ENCODE measurements at regions not wholly inside any gene's neighbourhood (a gene's known extent, or its start where the extent isn't known, plus 50 kb on each side); places are given as distances from the start of the nearest gene placed in this dataset.

DNA sequence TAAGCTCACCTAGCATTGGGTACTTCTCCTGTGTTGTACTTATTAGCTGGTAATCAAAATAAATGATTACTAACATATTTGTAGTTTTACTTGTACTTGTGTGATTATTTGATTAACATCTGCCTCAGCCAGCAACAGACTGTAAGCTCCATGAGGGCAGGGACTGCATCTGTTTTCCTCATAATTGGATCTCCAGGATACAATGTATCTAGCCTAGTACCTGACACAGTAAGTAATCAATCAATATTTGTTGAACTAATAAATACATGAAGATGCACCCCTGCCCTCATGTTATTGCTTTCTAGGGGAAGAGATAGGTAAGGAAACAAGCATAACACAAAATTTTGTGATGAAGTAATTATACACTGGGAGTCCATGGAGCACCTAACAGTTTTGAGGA is 101.5 kb downstream of the TENT5C start:
- no peak for TF ChIP-seq CTCF (IDR thresholded peaks at IDR 0.05; ENCODE audit: unreplicated experiment)
- Mint-ChIP-seq H3K4me1 (ENCODE audit: insufficient read depth, unreplicated experiment) (no peaks in the 10 kb centered on the region), H3K9me3 (ENCODE audit: unreplicated experiment) (peaks cover 12% of the 10 kb centered on the region), H3K4me3 (ENCODE audit: unreplicated experiment) (no peak overlapping the region), H3K36me3 (ENCODE audit: insufficient read depth, unreplicated experiment) (no peaks in the 10 kb centered on the region), H3K27ac (ENCODE audit: low read depth, unreplicated experiment) (no peak overlapping the region), H3K27me3 (ENCODE audit: insufficient read depth, unreplicated experiment) (no peaks in the 10 kb centered on the region)
- DNase-seq (ENCODE audit: unreplicated experiment) = no peak
- ChIA-PET POLR2A (no interaction called here), CTCF (interaction anchor here (0.6 kb wide), 1 partner anchor 83 kb away, joined by 3 read pairs; no protein-coding TSS in a partner anchor)
- BruUV-seq (replicated peaks) = no TSS peak
- intact Hi-C loops (cut with micrococcal nuclease) = no loop called here

DNA sequence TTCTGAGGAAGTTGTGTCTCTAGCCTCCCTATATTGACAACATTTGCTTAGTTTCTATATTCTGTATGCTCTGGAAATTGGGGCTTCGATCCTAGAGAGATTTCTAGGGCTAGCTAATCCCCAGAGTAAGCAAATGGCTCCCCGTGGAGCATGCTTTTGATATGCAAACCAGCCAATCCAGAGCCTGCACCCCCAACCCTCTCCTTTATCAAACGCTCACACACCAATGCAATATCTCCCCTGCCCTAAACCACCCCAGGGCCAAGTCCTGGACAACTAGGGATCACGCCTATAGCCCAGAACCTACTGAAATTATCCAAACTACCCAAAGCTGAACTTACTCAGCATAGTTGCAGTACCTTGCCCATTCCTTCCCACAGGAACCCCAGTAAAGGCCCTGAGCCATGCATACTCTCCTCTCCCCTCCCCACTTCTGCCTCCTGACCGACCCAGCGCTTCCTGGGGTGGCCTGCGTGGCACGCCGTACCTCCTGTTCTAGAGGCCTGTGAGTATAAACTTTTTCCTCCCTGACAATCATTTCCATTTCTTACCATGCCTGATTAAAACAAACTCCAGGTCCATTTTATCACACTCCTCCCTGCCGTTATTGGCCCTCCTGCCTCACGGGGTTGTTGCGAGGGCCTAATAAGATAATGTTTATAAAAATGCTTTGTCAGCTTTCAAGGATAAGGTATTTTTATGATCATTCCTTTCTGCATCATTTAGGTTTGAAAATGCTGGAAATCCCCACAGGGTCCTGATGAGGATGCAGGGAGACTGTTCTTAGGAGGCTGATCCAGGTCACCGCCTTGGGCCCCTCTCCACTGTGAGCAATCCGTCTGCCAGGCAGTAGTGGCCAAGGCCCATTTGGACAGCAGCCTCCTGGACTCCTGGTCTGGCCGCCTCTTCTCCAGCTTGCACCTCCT is 102.7 kb downstream of the TENT5C start:
- Mint-ChIP-seq H3K9me3 (ENCODE audit: unreplicated experiment) (peaks cover 12% of the 10 kb centered on the region), H3K4me1 (ENCODE audit: insufficient read depth, unreplicated experiment) (no peaks in the 10 kb centered on the region), H3K36me3 (ENCODE audit: insufficient read depth, unreplicated experiment) (no peaks in the 10 kb centered on the region), H3K4me3 (ENCODE audit: unreplicated experiment) (no peak overlapping the region), H3K27ac (ENCODE audit: low read depth, unreplicated experiment) (no peak overlapping the region), H3K27me3 (ENCODE audit: insufficient read depth, unreplicated experiment) (no peaks in the 10 kb centered on the region)
- TF ChIP-seq CTCF (IDR thresholded peaks at IDR 0.05; ENCODE audit: unreplicated experiment) = no peak
- POLR2A ChIA-PET = interaction anchor here (0.6 kb wide), 1 partner anchor 19 kb away, joined by 3 read pairs; no protein-coding TSS in a partner anchor
- CTCF ChIA-PET = no interaction called here
- DNase-seq (ENCODE audit: unreplicated experiment) = no peak
- intact Hi-C loops (cut with micrococcal nuclease) = no loop called here
- BruUV-seq (replicated peaks) = no TSS peak

DNA sequence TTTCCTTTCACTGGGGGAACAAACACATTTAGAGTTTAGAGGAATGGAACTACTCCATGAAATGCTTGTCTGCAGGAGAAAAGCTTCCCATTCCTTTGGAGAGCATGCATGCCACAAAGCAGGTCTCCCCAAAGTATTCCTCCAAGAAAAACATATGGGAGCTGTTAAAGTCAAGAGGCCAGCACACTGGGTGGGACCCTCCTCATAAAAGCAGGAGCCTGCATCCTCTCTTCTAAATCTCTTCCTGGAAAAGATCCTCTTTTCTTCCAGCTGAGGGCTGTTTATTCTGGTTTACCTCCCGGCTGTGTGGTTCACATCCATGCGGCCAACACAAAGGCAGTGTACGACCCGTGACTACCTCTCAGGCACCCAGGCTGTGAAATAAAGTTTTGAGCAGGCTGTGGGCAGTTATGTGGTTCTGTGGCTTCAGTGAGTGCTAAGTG is 103.4 kb downstream of the TENT5C start:
- no peaks in the 10 kb centered on the region for H3K27me3 Mint-ChIP-seq (ENCODE audit: insufficient read depth, unreplicated experiment)
- CTCF ChIA-PET = no interaction called here

More for the DNA sequence above, 103.4 kb downstream of the TENT5C start:
- no peak for TF ChIP-seq CTCF (IDR thresholded peaks at IDR 0.05; ENCODE audit: unreplicated experiment)
- intact Hi-C loops (cut with micrococcal nuclease) = no loop called here
- Mint-ChIP-seq H3K27ac (ENCODE audit: low read depth, unreplicated experiment) (no peak overlapping the region), H3K4me1 (ENCODE audit: insufficient read depth, unreplicated experiment) (no peaks in the 10 kb centered on the region), H3K9me3 (ENCODE audit: unreplicated experiment) (peaks cover 12% of the 10 kb centered on the region), H3K4me3 (ENCODE audit: unreplicated experiment) (no peak overlapping the region), H3K36me3 (ENCODE audit: insufficient read depth, unreplicated experiment) (no peaks in the 10 kb centered on the region)
- BruUV-seq (replicated peaks) = no TSS peak
- no peak for DNase-seq (ENCODE audit: unreplicated experiment)
- POLR2A ChIA-PET = no interaction called here

Data from MCF 10A (cell line).